CD4-positive, alpha-beta T cell (primary cell): ENCODE measurements at regions not wholly inside any gene's neighbourhood (a gene's known extent, or its start where the extent isn't known, plus 50 kb on each side); places are given as distances from the start of the nearest gene placed in this dataset.

Experiments used
- ATAC-seq: fragments of 200-7000 bp; cut with Tn5 transposase; one replicate; pipeline ENCODE4 v1.10.0; 2022; ENCODE audit warnings: mild to moderate bottlenecking; ENCODE audit not compliant: poor library complexity
- CTCF ChIA-PET: fragments of 350-600 bp; sonication (Branson Sonifier 250); formaldehyde crosslinking; loops from one replicate; lab custom pipeline; 2021; ENCODE audit warnings: antibody characterized with exemption, inconsistent platforms; lab: Charles Lee
- POLR2A ChIA-PET: fragments of 350-600 bp; sonication (Branson Sonifier 250); formaldehyde crosslinking; loops from one replicate; lab custom pipeline; 2021; ENCODE audit warnings: antibody characterized with exemption, inconsistent platforms; lab: Charles Lee
- DNase-seq, 14 experiments: peaks; one replicate each; pipeline ENCODE4 v3.0.0-alpha.2; 2013 to 2020; ENCODE audit warnings: mixed read lengths in 2 of 14
- H3K27ac ChIP-seq, 2 donors: one replicate each; pipeline versions ENCODE4 v1.5.1 to v1.7.0; 2013; ENCODE audit warnings: low read length in 2 of 2, low read depth in 1 of 2, mild to moderate bottlenecking in 1 of 2
- H3K27me3 ChIP-seq, 2 experiments: 1 replicate in 1 of 2; 2 replicates in 1 of 2; pipeline versions ENCODE4 v1.6.1 to v1.7.0; 2013; ENCODE audit warnings: low read length in 2 of 2, control low read depth in 1 of 2, mild to moderate bottlenecking in 1 of 2, moderate library complexity in 1 of 2; ENCODE audit not compliant: insufficient read depth in 2 of 2, control insufficient read depth in 1 of 2
- H3K36me3 ChIP-seq: one replicate; pipeline ENCODE4 v1.6.1; 2013; ENCODE audit warnings: low read length, control low read depth; ENCODE audit not compliant: insufficient read depth
- H3K4me1 ChIP-seq: one replicate; pipeline ENCODE4 v1.6.1; 2013; ENCODE audit warnings: low read length, control low read depth; ENCODE audit not compliant: insufficient read depth
- H3K4me3 ChIP-seq: one replicate; pipeline ENCODE4 v1.5.1; 2013; ENCODE audit warnings: mild to moderate bottlenecking, low read length, moderate library complexity
- H3K9me3 ChIP-seq, 2 experiments: 1 replicate in 1 of 2; 2 replicates in 1 of 2; pipeline versions ENCODE4 v1.6.1 to v1.7.0; 2013; ENCODE audit warnings: low read length in 2 of 2, mild to moderate bottlenecking in 2 of 2, control low read depth in 1 of 2, moderate library complexity in 1 of 2; ENCODE audit not compliant: control insufficient read depth in 1 of 2, insufficient read depth in 1 of 2
- H3K27ac Mint-ChIP-seq: one replicate; pipeline ENCODE4 v1.8.0; 2020; ENCODE audit warnings: mixed read lengths
- H3K27me3 Mint-ChIP-seq: one replicate; pipeline ENCODE4 v1.8.0; 2021; ENCODE audit warnings: mixed read lengths
- H3K36me3 Mint-ChIP-seq: one replicate; pipeline ENCODE4 v1.8.0; 2021; ENCODE audit warnings: low read depth, mixed read lengths
- H3K4me1 Mint-ChIP-seq: one replicate; pipeline ENCODE4 v1.8.0; 2021; ENCODE audit warnings: low read depth, mixed read lengths
- H3K4me3 Mint-ChIP-seq: one replicate; pipeline ENCODE4 v1.8.0; 2020; ENCODE audit warnings: mild to moderate bottlenecking, mixed read lengths
- H3K9me3 Mint-ChIP-seq: one replicate; pipeline ENCODE4 v1.8.0; 2020; ENCODE audit warnings: mixed read lengths
- intact Hi-C, 2 experiments: fragments of 100-400 bp; cut with DNase I in 1 of 2; cut with micrococcal nuclease in 1 of 2; formaldehyde crosslinking; loops; one replicate each; pipeline versions ENCODE4 v1.15.1 to v1.9.0; 2023 to 2025; cut with DNase I, micrococcal nuclease
- TF ChIP-seq, protein P1 (sequence below): fragments of 200-600 bp; IDR thresholded peaks from one replicate; pipeline ENCODE4 v1.8.0; 2022; ENCODE audit warnings: antibody characterized with exemption, mild to moderate bottlenecking

DNA sequence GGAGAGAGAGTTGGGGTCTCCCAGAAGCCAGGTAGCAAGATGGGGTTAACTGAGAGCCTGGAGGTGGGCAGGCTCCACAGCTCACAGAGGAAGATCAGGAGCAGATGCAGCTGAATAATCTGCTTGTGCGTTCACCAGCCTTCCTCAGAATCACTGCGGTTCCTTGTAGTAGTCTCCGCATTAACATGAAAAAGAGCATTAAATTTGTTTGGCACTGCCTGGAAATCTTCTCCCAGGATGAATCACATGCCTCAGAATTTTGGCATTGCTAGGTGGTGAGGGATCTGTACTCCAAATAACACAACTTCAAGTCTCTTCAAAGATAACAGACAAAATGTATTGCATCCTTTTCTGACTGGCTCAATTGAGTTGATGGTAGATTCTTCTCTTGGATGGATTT, 700.6 kb upstream of the ARRDC4 start:
- ATAC-seq (no peak), DNase-seq (no peak)
- no peaks in the 10 kb centered on the region for H3K4me1 Mint-ChIP-seq
- H3K9me3 Mint-ChIP-seq, result peaks cover 14% of the 10 kb centered on the region
- no peaks in the 10 kb centered on the region for H3K36me3 Mint-ChIP-seq
- H3K27ac Mint-ChIP-seq, result no peak overlapping the region
- ChIA-PET CTCF (no interaction called here), POLR2A (no interaction called here)
- TF ChIP-seq, protein P1, sequence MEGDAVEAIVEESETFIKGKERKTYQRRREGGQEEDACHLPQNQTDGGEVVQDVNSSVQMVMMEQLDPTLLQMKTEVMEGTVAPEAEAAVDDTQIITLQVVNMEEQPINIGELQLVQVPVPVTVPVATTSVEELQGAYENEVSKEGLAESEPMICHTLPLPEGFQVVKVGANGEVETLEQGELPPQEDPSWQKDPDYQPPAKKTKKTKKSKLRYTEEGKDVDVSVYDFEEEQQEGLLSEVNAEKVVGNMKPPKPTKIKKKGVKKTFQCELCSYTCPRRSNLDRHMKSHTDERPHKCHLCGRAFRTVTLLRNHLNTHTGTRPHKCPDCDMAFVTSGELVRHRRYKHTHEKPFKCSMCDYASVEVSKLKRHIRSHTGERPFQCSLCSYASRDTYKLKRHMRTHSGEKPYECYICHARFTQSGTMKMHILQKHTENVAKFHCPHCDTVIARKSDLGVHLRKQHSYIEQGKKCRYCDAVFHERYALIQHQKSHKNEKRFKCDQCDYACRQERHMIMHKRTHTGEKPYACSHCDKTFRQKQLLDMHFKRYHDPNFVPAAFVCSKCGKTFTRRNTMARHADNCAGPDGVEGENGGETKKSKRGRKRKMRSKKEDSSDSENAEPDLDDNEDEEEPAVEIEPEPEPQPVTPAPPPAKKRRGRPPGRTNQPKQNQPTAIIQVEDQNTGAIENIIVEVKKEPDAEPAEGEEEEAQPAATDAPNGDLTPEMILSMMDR, result no peak
- Histone ChIP-seq H3K27ac (no peak overlapping the region), H3K36me3 (no peaks in the 10 kb centered on the region), H3K4me3 (no peak overlapping the region), H3K9me3 (peaks cover 0 to 4% of the 10 kb centered on the region in 2 experiments), H3K4me1 (no peaks in the 10 kb centered on the region), H3K27me3 (no peaks in the 10 kb centered on the region)
- no peak overlapping the region for H3K4me3 Mint-ChIP-seq
- no peaks in the 10 kb centered on the region for H3K27me3 Mint-ChIP-seq
- intact Hi-C loops, result no loop called here

DNA sequence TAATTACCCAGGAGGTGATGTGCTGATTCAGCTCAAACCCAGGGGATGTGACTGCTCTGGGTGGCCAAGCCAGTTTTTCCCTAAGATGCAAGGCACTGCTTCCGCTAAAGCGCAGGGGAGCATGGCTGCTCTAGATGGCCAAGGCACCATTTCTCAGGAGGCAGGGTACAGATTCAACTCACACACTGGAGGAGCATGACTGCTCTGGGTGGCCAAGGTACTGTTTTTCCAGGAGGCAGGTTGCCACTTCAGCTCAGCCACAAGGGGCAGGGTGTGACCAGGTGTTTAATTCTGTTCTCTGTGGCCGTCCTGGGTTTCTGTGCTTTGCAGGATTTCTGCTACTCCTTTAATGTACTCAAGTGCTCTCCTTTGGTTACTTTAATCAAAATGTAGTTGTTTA, 659.3 kb upstream of the ARRDC4 start:
- no peak for DNase-seq
- CTCF ChIA-PET, result no interaction called here
- Histone ChIP-seq H3K4me3 (no peak overlapping the region), H3K9me3 (peaks cover 0 to 8% of the 10 kb centered on the region in 2 experiments), H3K36me3 (no peaks in the 10 kb centered on the region), H3K4me1 (no peaks in the 10 kb centered on the region), H3K27me3 (no peaks in the 10 kb centered on the region), H3K27ac (no peak overlapping the region)
- ATAC-seq, result no peak
- Mint-ChIP-seq H3K4me1 (no peaks in the 10 kb centered on the region), H3K27me3 (no peaks in the 10 kb centered on the region), H3K27ac (no peak overlapping the region), H3K4me3 (no peak overlapping the region), H3K9me3 (peaks cover 3% of the 10 kb centered on the region), H3K36me3 (no peaks in the 10 kb centered on the region)
- POLR2A ChIA-PET, result no interaction called here
- intact Hi-C loops, result no loop called here
- TF ChIP-seq, protein P1, result no peak

DNA sequence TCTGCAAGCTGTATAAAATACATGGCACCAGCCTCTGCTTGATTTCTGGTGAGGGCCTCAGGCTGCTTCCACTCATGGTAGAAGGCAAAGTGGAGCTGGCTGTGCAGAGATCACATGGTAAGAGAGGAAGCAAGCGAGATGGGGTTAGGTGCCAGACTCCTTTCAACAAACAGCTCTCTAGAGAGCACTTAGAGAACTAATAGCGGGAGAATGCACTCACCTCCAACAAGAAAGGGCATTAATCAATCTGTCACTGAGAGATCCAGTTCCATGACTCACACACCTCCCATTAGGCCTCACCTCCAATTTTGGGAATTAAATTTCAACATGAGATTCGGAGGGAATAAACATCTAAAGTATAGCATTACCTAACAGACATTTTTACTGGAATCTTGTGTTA, 644.1 kb upstream of the ARRDC4 start:
- CTCF ChIA-PET, result no interaction called here
- TF ChIP-seq, protein P1, result no peak
- no peak for DNase-seq
- Histone ChIP-seq H3K4me3 (no peak overlapping the region), H3K36me3 (no peaks in the 10 kb centered on the region), H3K4me1 (no peaks in the 10 kb centered on the region), H3K9me3 (peaks cover 0 to 3% of the 10 kb centered on the region in 2 experiments), H3K27me3 (no peaks in the 10 kb centered on the region), H3K27ac (no peak overlapping the region)
- intact Hi-C loops, result no loop called here
- H3K4me1 Mint-ChIP-seq, result no peaks in the 10 kb centered on the region
- POLR2A ChIA-PET, result no interaction called here
- no peak overlapping the region for H3K4me3 Mint-ChIP-seq
- no peak for ATAC-seq
- H3K27me3 Mint-ChIP-seq, result no peaks in the 10 kb centered on the region
- no peak overlapping the region for H3K27ac Mint-ChIP-seq
- no peaks in the 10 kb centered on the region for H3K9me3 Mint-ChIP-seq
- H3K36me3 Mint-ChIP-seq, result no peaks in the 10 kb centered on the region
